ENCODE measurements at regions not wholly inside any gene's neighbourhood (a gene's known extent, or its start where the extent isn't known, plus 50 kb on each side); places are given as distances from the start of the nearest gene placed in this dataset.
"Not testable (repeated sequence)": the region's sequence is repeated elsewhere in the genome, so short reads cannot be mapped to it uniquely, and the experiment has no call there.

DNA sequence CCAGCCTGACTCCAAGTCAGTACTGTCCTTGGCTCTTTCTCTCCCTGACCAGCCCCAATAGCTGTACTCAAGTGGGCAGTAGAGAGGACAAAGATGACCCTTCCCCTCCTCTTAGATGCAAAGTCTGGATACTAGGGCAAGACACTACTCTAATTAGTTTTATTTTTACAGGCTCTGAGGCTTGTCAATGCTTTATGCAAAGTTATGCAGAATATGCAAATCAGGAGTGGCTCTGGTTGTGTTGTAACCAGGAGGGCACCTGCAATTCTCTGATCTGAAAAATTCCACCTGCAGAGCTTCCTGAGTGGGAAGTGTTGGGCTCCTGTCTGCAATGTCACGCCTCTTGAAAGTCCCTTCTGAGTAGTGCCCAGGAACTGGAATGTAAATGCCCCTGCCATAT lies 201.5 kb downstream of the RGS3 start:
- no peak for DNase-seq

- no peak for DNase-seq
Observed at GRCh38 chr9:113665756-113666155, 202.2 kb downstream of the RGS3 start.

GRCh38 chr9:113668061-113668460 lies 204.5 kb downstream of the RGS3 start:
- no peak for DNase-seq

GRCh38 chr9:113669522-113670115 lies 206.1 kb downstream of the RGS3 start:
- no peak for DNase-seq

- DNase-seq, result no peak
Observed at GRCh38 chr9:113673726-113674125, 202.4 kb upstream of the ZNF618 start.

- no peak for DNase-seq
Observed at GRCh38 chr9:113674436-113674835, 201.7 kb upstream of the ZNF618 start.

DNA sequence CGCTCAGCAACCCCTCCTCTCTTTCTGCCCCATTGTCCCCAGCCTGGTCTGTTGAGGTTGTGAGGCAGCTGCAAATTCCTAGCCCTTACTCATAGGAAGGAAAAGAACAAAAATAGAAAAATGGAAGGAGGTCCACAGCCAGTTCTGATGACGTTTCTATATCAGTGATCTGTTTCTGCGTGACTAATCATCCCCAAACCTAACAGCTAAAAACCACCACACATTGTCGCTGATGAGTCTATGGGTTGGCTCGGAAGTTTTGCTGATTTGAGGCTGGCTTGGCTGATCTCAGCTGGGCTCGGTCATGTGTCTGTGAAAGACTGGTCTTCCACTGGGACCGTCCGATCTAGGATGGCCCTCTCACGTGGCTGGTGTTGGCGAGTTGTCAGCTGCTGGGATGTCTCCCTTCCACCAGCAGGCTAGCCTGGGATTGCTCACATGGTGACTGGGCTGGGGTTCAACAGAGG lies 200.6 kb upstream of the ZNF618 start:
- DNase-seq, result no peak

DNA sequence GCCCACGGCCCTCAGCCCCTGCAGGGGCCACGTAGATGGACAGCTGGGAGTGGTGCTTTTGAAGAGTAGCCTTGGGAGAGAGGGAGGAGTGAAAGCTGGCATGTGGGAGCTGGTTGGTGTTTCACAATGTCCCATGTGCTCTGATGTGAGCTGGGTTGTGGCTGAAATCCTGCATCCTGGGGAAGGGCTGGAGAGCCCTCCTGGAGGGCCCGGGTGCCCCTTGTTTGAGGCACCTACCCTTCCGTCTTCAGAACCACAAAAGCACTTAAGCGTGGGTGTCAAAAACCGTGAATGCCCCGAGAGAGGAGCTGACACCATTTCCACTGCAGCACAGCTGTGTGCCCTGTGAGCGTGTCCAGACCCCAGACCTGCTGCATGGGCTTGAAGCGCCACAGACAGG lies 199.1 kb upstream of the ZNF618 start:
- DNase-seq, result no peak

GRCh38 chr9:113677569-113677968 lies 198.5 kb upstream of the ZNF618 start:
- no peak for DNase-seq

GRCh38 chr9:113678119-113678858 lies 197.8 kb upstream of the ZNF618 start:
- no peak for DNase-seq

DNA sequence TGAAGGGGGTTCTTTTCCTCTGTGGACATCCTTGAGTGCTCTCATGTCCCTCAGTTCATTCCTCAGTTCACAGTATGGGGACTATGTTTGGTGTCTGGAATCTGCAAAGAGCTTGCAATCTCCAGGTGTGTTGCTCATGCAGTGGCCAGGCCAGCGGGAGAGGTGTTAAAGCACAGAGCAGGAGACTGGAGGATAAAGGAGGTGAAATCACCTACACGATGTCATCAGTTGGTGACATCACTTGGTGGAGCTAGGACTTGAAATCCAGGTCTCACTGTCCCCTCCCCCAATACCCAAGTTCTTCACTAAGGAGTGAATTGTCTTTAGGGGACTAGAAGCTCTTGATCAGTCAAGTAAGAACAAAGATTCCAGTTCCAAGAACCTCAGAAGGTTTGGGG lies 197.3 kb upstream of the ZNF618 start:
- no peak for DNase-seq

DNA sequence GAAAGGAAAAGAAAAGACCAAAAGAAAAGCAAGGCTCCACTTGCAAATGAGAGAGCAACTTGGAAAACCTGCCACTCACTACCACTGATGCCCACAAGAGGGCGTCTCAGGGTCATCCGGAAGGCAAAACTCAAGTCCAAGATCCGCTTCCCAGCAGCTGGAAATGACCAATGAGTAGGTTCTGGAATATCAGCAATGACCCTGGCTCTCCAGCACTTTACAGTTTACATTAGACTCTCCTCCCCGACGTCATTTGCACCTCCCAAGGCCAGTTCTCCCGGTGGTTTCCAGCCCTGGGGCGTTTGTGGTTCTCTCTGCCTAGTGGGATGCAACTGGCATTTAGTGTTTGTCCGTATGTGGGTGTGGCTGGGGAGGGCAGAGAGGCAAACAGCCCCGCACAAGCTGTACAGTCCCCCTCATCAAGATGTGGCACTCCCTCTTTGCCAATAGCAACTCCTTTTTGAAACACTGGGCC lies 193.8 kb upstream of the ZNF618 start:
- no peak for DNase-seq

DNA sequence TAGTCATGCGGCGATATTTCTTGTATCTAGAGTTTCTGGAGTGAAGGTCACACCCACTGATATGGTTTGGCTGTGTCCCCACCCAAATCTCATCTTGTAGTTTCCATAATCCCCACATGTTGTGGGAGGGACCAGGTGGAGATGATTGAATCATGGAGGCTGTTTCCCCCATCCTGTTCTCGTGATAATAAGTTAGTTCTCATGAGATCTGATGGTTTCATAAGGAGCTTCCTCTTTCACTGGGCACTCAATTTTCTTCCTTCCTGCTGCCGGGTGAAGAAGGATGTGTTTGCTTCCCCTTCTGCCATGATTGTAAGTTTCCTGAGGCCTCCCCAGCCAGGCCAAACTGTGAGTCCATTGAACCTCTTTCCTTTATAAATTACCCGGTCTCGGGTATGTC lies 190.5 kb upstream of the ZNF618 start:
- DNase-seq, result not testable (repeated sequence)

- DNase-seq, result no peak
Observed at GRCh38 chr9:113687107-113687679, 188.9 kb upstream of the ZNF618 start.

DNA sequence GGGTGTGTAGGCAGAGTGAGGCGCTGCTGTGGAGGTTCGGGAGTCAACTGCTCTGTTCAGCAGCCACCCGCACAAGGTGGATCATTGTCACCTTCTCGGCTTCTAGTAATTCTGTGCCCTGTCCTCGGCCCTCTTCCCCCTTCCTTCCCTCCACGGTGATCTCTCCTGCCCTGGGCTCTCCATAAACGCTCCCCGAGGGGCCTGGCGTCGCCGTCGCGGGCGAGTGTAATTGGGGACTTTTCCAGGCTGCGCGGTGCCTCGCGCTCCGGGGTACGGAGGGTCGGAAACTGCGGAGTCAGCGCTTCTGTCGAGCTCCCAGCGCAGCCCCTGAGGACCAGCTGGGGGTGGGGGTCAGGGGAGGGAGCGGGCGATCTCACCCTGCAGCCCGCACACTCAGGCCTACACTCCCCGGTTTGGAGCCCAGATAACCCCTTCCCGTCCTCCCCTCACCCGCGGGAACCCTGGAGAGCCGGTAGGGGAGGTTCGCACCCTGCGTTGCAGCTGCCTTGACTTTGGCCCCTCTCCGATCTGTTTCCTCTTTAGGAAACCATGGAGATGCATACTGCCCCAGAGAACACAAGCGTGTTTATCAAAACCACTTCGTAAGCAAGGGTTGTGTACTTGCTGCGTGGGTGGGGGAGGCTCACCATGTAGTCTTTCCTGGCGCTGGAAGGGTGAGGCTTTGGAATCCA lies 188.3 kb upstream of the ZNF618 start:
- no peak for DNase-seq

GRCh38 chr9:113690055-113690740 lies 185.9 kb upstream of the ZNF618 start:
- no peak for DNase-seq

DNA sequence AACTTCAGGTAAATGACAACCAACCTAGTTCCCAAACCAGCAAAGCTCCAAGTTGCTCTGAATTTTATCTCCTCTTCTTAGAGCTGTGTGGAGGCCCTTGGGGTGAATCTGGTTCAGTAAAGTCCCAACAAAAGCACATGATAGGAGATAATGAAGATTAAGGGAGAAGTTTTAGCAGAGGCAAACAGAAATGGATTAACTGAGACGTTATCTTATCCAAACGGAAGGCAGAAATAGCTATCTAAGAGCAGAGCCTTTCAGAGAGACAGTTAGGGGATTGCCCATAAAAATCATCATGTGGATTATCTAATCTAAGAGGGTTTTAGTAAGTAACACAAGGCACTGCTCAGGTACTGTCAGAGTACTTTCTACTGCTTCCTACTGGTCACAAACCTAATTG lies 183.9 kb upstream of the ZNF618 start:
- DNase-seq, result no peak

DNA sequence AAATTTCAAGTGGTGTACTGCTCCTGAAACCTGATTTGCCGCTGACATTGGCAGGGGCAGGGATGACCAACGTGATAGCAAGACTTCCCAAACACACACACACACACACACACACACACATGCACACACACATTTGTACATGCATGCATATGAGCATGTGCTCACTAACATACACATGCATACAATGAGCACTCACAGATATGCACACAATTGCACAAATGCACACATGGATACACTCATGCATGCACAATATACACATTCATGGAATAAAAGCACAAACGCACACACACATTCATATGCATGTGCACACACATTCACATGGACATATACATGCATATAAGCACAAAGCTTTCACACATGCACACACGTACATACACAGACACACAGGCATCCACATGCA lies 181.2 kb upstream of the ZNF618 start:
- no peak for DNase-seq

DNA sequence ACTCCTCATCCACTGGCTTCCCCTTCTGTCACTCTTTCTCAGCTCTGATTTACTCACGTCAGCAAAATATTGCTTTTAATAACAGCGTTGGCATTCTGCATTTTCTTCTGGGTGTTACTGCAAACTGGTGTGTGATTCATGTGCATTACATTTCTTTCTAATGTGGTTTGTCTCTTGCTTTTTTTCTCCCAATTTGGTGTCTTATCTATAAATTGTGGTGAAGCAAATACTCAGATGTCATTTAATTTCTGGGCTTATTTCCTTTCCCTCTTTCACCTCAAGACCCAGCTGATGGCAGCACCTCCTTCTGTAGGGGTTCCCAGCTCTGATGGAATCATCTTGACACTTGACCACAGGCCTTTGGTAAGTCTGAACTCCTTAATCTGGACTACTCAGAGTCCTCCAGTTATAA lies 180.7 kb upstream of the ZNF618 start:
- no peak for DNase-seq

GRCh38 chr9:113695901-113696300 lies 180.2 kb upstream of the ZNF618 start:
- DNase-seq, result no peak

- DNase-seq, result no peak
Observed at GRCh38 chr9:113701774-113702755, 174.0 kb upstream of the ZNF618 start.
